Esophagus (tissue), 2 donors: ENCODE measurements at regions not wholly inside any gene's neighbourhood (a gene's known extent, or its start where the extent isn't known, plus 50 kb on each side); places are given as distances from the start of the nearest gene placed in this dataset.

Experiments
- H3K27ac ChIP-seq, 2 donors: one replicate each; pipeline ENCODE4 v1.5.1; 2013; ENCODE audit warnings: low read depth in 2 of 2, mild to moderate bottlenecking in 2 of 2, inconsistent platforms in 1 of 2, low read length in 1 of 2, moderate library complexity in 1 of 2
- H3K27me3 ChIP-seq, 2 donors: one replicate each; pipeline ENCODE4 v1.6.1; 2013; ENCODE audit warnings: low read length in 2 of 2, control low read depth in 1 of 2, mild to moderate bottlenecking in 1 of 2; ENCODE audit not compliant: insufficient read depth in 2 of 2, control insufficient read depth in 1 of 2
- H3K36me3 ChIP-seq, 2 donors: one replicate each; pipeline ENCODE4 v1.6.1; 2013; ENCODE audit warnings: low read length in 1 of 2; ENCODE audit not compliant: control insufficient read depth in 2 of 2, insufficient read depth in 2 of 2
- H3K4me1 ChIP-seq, 2 donors: one replicate each; pipeline ENCODE4 v1.6.1; 2013; ENCODE audit warnings: low read length in 1 of 2; ENCODE audit not compliant: control insufficient read depth in 2 of 2, insufficient read depth in 2 of 2
- H3K4me3 ChIP-seq, 2 donors: one replicate each; pipeline ENCODE4 v1.5.1; 2013; ENCODE audit warnings: low read length in 2 of 2, mild to moderate bottlenecking in 2 of 2, low read depth in 1 of 2, moderate library complexity in 1 of 2
- H3K9me3 ChIP-seq, 2 donors: one replicate each; pipeline ENCODE4 v1.6.1; 2013; ENCODE audit warnings: mild to moderate bottlenecking in 2 of 2, low read depth in 1 of 2, low read length in 1 of 2, moderate library complexity in 1 of 2; ENCODE audit not compliant: control insufficient read depth in 2 of 2, insufficient read depth in 1 of 2
- WGBS, 2 donors: extraction: QIAGEN DNeasy Blood & Tissue Kit; methylation state at CpG; one replicate each; pipeline ENCODE4 v1.1.7; 2013; 5-methylcytosine and 5-hydroxymethylcytosine counted together
- donor health status: healthy with polysubstance abuse.
- donor health status: Bipolar disorder and iron deficiency.

GRCh38 chr2:15801904-15802303, 138.4 kb upstream of the MYCN start:
- Histone ChIP-seq H3K27me3 (no peaks in the 10 kb centered on the region), H3K27ac (no peak overlapping the region), H3K36me3 (no peaks in the 10 kb centered on the region), H3K9me3 (no peaks in the 10 kb centered on the region), H3K4me3 (no peak overlapping the region), H3K4me1 (no peaks in the 10 kb centered on the region)
- 63 to 82% methylated on average over 6 of the region's 6 CpGs for WGBS, 2 donors

- Histone ChIP-seq H3K9me3 (no peaks in the 10 kb centered on the region), H3K27me3 (no peaks in the 10 kb centered on the region), H3K4me1 (no peaks in the 10 kb centered on the region), H3K27ac (no peak overlapping the region), H3K4me3 (no peak overlapping the region), H3K36me3 (no peaks in the 10 kb centered on the region)
- WGBS, 2 donors, result 37 to 51% methylated on average over 10 of the region's 10 CpGs
These were observed 137.4 kb upstream of the MYCN start for GRCh38 chr2:15802657-15803542.

- WGBS, 2 donors, result 90 to 92% methylated on average over 12 of the region's 12 CpGs
- Histone ChIP-seq H3K4me3 (no peak overlapping the region), H3K27me3 (no peaks in the 10 kb centered on the region), H3K4me1 (peaks cover 0 to 2% of the 10 kb centered on the region in 2 donors), H3K36me3 (no peaks in the 10 kb centered on the region), H3K27ac (no peak overlapping the region), H3K9me3 (no peaks in the 10 kb centered on the region)
These were observed 136.7 kb upstream of the MYCN start for GRCh38 chr2:15803543-15804245.

GRCh38 chr2:15804246-15804619, 136.1 kb upstream of the MYCN start:
- Histone ChIP-seq H3K27ac (no peak overlapping the region), H3K4me1 (peaks cover 0 to 2% of the 10 kb centered on the region in 2 donors), H3K4me3 (no peak overlapping the region), H3K27me3 (no peaks in the 10 kb centered on the region), H3K9me3 (no peaks in the 10 kb centered on the region), H3K36me3 (no peaks in the 10 kb centered on the region)
- 90 to 95% methylated on average over 1 of the region's 1 CpG for WGBS, 2 donors

DNA sequence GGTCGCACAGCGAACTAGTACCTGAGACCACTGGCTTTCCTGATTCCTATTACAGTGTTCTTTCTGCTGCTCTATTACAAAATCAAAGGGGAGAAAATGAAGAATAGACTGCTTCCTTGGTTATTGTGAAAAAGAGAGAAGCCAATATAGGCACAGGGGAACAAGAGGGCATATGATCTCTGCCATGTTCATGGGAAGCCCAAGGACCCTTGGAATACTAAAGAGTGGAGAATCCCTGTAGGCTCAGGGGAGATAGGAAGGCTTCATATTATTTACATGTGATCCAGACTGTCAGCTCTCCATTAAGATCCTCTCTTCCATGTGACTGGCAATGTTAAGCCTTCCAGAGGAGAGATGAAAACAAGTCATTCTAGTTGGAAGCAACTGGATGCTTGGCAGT, 135.7 kb upstream of the MYCN start:
- H3K9me3 ChIP-seq, result no peaks in the 10 kb centered on the region
- H3K27me3 ChIP-seq, result no peaks in the 10 kb centered on the region
- no peak overlapping the region for H3K27ac ChIP-seq
- H3K4me3 ChIP-seq, result no peak overlapping the region
- H3K4me1 ChIP-seq, result peaks cover 0 to 2% of the 10 kb centered on the region in 2 donors
- WGBS, 2 donors, result 94 to 97% methylated on average over 2 of the region's 2 CpGs
- H3K36me3 ChIP-seq, result no peaks in the 10 kb centered on the region

GRCh38 chr2:15805206-15805605, 135.1 kb upstream of the MYCN start:
- WGBS, 2 donors, result 86 to 95% methylated on average over 2 of the region's 2 CpGs
- no peaks in the 10 kb centered on the region for H3K36me3 ChIP-seq
- no peak overlapping the region for H3K4me3 ChIP-seq
- peaks cover 0 to 2% of the 10 kb centered on the region in 2 donors for H3K4me1 ChIP-seq
- H3K27ac ChIP-seq, result no peak overlapping the region
- no peaks in the 10 kb centered on the region for H3K27me3 ChIP-seq
- no peaks in the 10 kb centered on the region for H3K9me3 ChIP-seq

GRCh38 chr2:15805772-15806171, 134.6 kb upstream of the MYCN start:
- H3K9me3 ChIP-seq, result no peaks in the 10 kb centered on the region
- H3K27me3 ChIP-seq, result no peaks in the 10 kb centered on the region
- no peak overlapping the region for H3K27ac ChIP-seq
- peaks cover 0 to 2% of the 10 kb centered on the region in 2 donors for H3K4me1 ChIP-seq
- H3K4me3 ChIP-seq, result no peak overlapping the region
- H3K36me3 ChIP-seq, result no peaks in the 10 kb centered on the region
- 83 to 87% methylated on average over 4 of the region's 4 CpGs for WGBS, 2 donors

DNA sequence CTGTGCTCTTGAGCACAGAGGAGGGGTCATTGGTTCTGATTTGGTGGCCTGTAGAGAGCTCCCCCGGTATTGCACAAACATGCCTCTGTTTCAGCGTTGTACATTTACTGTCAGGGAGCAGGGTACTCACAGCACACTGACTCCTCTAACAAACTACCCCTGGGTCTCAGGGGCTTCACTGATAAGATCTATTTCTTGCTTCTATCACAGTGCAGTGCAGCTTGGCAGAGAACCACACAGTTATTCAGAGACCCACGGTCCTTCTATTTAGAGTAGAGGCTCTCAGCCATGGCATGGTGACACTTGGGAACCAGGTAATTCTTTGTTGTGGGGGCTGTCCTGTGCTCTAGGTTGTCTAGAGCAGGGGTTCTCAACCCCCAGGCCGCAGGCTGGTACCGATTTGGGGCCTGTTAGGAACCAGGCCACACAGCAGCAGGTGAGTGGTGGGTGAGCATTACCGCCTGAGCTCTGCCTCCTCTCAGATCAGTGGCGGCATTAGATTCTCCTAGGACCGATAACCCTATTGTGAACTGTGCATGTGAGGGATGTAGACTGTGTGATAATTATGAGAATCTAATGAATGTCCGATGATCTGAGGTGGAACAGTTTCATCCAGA, 133.4 kb upstream of the MYCN start:
- H3K27ac ChIP-seq, result no peak overlapping the region
- H3K36me3 ChIP-seq, result no peaks in the 10 kb centered on the region
- WGBS, 2 donors, result 94 to 95% methylated on average over 9 of the region's 9 CpGs
- H3K9me3 ChIP-seq, result no peaks in the 10 kb centered on the region
- H3K4me1 ChIP-seq, result peaks cover 0 to 2% of the 10 kb centered on the region in 2 donors
- no peaks in the 10 kb centered on the region for H3K27me3 ChIP-seq
- H3K4me3 ChIP-seq, result no peak overlapping the region

DNA sequence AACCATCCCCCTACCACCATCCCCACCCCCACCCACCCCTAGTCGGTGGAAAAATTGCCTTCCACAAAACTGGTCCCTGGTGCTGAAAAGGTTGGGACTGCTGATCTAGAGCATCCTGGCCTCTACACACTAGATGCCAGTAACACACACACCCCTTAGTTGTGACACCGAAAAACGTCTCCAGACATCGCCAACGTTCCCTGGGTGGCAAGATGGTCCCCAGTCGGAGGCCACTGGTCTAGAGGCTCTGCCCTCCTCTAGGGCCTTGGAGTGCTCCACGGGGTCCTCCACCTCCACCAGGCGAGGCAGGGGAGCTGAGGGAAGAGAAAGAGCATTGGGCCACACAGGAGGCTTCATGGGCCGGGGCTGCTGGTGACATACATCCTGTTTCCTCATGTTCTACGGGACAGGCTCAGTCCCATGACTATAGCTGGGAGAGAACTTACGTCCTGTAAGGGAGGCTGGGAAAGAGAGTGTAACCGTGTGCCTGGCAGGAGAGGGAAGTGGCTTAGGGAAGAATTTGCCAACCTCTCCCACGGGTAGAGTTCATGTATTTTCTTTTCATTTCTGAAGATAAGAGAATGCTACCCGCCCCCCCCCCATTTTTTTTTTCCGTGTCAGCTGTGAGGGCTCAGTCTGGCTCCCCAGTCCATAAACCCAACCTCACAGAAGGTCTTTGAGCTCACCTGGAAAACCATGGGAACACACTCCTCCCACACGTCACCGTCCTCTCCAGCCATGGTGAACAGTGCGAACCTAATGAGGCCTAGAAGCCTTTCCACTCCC, 132.7 kb upstream of the MYCN start:
- Histone ChIP-seq H3K27ac (no peak overlapping the region), H3K36me3 (no peaks in the 10 kb centered on the region), H3K27me3 (no peaks in the 10 kb centered on the region)

More for the DNA sequence above, 132.7 kb upstream of the MYCN start:
- WGBS, 2 donors, result 86 to 89% methylated on average over 17 to 18 of the region's 18 CpGs
- Histone ChIP-seq H3K4me1 (peaks cover 0 to 2% of the 10 kb centered on the region in 2 donors), H3K4me3 (no peak overlapping the region), H3K9me3 (no peaks in the 10 kb centered on the region)
